ENCODE measurements at regions not wholly inside any gene's neighbourhood (a gene's known extent, or its start where the extent isn't known, plus 50 kb on each side); places are given as distances from the start of the nearest gene placed in this dataset.

DNA sequence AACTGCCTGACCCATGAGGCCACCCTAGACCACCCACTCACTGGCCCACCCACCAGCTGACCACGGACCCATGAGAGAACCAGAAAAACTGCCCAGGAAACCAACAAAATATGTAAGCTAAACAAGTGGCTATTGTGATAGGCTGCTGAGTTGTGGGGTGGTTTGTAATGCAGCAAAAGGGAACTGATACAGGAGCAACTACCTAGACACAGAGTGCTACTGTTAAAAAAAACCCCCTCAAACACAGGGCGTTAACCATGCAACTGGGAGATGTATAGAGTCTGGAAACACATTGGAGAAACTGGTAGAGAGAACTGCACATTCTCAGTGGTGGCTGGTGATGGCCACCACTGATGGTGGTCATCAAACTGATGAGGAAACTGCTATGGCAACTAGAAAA lies 206.3 kb upstream of the GYPC start:
- TF ChIP-seq, protein P1, sequence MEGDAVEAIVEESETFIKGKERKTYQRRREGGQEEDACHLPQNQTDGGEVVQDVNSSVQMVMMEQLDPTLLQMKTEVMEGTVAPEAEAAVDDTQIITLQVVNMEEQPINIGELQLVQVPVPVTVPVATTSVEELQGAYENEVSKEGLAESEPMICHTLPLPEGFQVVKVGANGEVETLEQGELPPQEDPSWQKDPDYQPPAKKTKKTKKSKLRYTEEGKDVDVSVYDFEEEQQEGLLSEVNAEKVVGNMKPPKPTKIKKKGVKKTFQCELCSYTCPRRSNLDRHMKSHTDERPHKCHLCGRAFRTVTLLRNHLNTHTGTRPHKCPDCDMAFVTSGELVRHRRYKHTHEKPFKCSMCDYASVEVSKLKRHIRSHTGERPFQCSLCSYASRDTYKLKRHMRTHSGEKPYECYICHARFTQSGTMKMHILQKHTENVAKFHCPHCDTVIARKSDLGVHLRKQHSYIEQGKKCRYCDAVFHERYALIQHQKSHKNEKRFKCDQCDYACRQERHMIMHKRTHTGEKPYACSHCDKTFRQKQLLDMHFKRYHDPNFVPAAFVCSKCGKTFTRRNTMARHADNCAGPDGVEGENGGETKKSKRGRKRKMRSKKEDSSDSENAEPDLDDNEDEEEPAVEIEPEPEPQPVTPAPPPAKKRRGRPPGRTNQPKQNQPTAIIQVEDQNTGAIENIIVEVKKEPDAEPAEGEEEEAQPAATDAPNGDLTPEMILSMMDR (IDR thresholded peaks at IDR 0.05; ENCODE audit: unreplicated experiment): no peak
- Mint-ChIP-seq H3K4me1 (ENCODE audit: insufficient read depth, unreplicated experiment) (no peaks in the 10 kb centered on the region), H3K9me3 (ENCODE audit: unreplicated experiment) (peaks cover 7% of the 10 kb centered on the region), H3K27me3 (ENCODE audit: insufficient read depth, unreplicated experiment) (no peaks in the 10 kb centered on the region), H3K27ac (ENCODE audit: low read depth, unreplicated experiment) (no peak overlapping the region), H3K36me3 (ENCODE audit: insufficient read depth, unreplicated experiment) (no peaks in the 10 kb centered on the region), H3K4me3 (ENCODE audit: unreplicated experiment) (no peak overlapping the region)
- ChIA-PET POLR2A (interaction anchor here (0.6 kb wide), 1 partner anchor 177 kb away, joined by 3 read pairs; no protein-coding TSS in a partner anchor), CTCF (interaction anchor here (0.7 kb wide), 1 partner anchor 18 kb away, joined by 3 read pairs; no protein-coding TSS in a partner anchor)
- intact Hi-C loops (cut with micrococcal nuclease): no loop called here
- DNase-seq (ENCODE audit: unreplicated experiment): no peak
- no TSS peak for BruUV-seq (replicated peaks)

DNA sequence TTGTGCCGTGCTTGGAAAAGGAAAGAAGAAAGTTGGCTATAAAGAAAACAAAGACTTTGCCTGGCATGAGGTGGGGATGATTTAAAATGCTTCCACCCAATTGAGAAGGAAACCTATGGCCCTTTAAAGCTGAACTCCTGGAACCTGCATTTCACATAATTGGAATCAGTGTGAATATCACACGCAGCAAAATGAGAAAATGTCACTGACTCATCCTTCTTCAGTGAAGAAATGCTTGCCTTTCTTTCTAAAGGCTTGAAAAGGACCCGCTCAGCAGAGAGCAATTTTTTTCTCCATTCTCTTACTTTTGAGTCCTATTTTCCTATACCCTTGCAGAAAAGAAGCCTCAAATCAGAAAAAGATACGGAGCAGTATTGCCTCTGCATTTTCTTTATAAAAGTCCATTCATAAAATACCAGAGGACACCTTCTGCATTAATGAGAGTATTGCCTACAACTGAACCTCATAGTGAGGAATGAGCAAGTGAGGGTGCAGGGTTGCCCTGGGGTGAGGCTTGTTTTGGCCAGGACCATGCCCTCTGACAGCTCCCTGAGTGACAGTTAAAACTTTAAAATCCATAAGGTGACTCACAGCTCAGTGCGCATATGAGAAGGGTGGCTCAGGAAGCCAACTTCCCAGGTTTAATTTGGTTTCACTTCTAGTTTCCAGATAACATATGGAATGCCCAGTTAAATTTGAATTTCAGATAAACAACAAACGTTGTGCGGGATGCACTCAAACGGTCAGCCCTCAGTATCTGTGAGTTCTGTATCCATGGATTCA lies 191.9 kb upstream of the GYPC start:
- peak; percentile 20 for DNase-seq (ENCODE audit: unreplicated experiment)
- Mint-ChIP-seq H3K9me3 (ENCODE audit: unreplicated experiment) (peaks cover 29% of the 10 kb centered on the region), H3K36me3 (ENCODE audit: insufficient read depth, unreplicated experiment) (no peaks in the 10 kb centered on the region), H3K27ac (ENCODE audit: low read depth, unreplicated experiment) (no peak overlapping the region), H3K4me1 (ENCODE audit: insufficient read depth, unreplicated experiment) (no peaks in the 10 kb centered on the region), H3K4me3 (ENCODE audit: unreplicated experiment) (no peak overlapping the region), H3K27me3 (ENCODE audit: insufficient read depth, unreplicated experiment) (no peaks in the 10 kb centered on the region)
- CTCF ChIA-PET: interaction anchor here (0.5 kb wide), 1 partner anchor 280 kb away, joined by 3 read pairs; no protein-coding TSS in a partner anchor
- intact Hi-C loops (cut with micrococcal nuclease): no loop called here
- TF ChIP-seq, protein P1 (IDR thresholded peaks at IDR 0.05; ENCODE audit: unreplicated experiment): no peak
- POLR2A ChIA-PET: no interaction called here
- no TSS peak for BruUV-seq (replicated peaks)

DNA sequence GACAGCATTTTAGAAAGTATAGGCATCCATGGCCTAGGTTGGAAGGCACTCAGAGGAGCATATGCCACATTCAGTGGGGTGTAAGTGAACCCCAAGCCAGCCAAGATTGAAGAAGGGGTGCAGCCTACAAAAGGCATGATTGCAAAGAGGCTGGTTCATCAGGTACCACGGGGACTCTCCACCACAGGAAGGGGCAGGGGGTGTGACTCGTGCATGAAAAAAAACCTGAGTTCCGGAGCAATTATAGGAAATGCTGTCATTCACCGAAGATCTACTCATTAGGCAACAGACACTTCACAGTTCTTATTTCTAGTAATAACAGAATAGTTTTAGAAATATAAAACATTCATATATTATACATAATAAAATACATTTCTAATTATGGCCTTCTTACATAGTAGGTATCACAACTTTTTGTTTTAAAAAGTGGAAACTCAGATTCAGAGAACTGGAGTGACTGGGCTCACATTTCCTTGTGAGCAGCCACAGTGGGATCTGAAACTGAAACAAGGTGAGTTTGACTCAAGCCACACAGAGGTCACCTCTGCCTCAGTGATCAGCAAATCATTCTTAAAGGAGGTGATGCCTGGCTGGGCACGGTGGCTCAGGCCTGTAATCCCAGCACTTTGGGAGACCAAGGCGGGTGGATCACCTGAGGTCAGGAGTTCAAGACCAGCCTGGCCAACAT lies 188.4 kb upstream of the GYPC start:
- no peak for DNase-seq (ENCODE audit: unreplicated experiment)
- no peak overlapping the region for H3K27ac Mint-ChIP-seq (ENCODE audit: low read depth, unreplicated experiment)
- ChIA-PET CTCF (interaction anchor here (0.7 kb wide), 2 partner anchors 317 to 504 kb away, joined by 3 to 4 read pairs; no protein-coding TSS in a partner anchor), POLR2A (no interaction called here)
- no peaks in the 10 kb centered on the region for H3K27me3 Mint-ChIP-seq (ENCODE audit: insufficient read depth, unreplicated experiment)
- BruUV-seq (replicated peaks): no TSS peak
- TF ChIP-seq, protein P1 (IDR thresholded peaks at IDR 0.05; ENCODE audit: unreplicated experiment): no peak
- intact Hi-C loops (cut with micrococcal nuclease): no loop called here
- H3K9me3 Mint-ChIP-seq (ENCODE audit: unreplicated experiment): peaks cover 14% of the 10 kb centered on the region
- no peaks in the 10 kb centered on the region for H3K4me1 Mint-ChIP-seq (ENCODE audit: insufficient read depth, unreplicated experiment)
- H3K4me3 Mint-ChIP-seq (ENCODE audit: unreplicated experiment): no peak overlapping the region
- no peaks in the 10 kb centered on the region for H3K36me3 Mint-ChIP-seq (ENCODE audit: insufficient read depth, unreplicated experiment)

GRCh38 chr2:126475031-126475430 lies 180.9 kb upstream of the GYPC start:
- POLR2A ChIA-PET: no interaction called here
- CTCF ChIA-PET: no interaction called here
- no peak for DNase-seq (ENCODE audit: unreplicated experiment)
- Mint-ChIP-seq H3K4me1 (ENCODE audit: insufficient read depth, unreplicated experiment) (no peaks in the 10 kb centered on the region), H3K4me3 (ENCODE audit: unreplicated experiment) (no peak overlapping the region), H3K27ac (ENCODE audit: low read depth, unreplicated experiment) (no peak overlapping the region), H3K9me3 (ENCODE audit: unreplicated experiment) (peaks cover 7% of the 10 kb centered on the region), H3K36me3 (ENCODE audit: insufficient read depth, unreplicated experiment) (no peaks in the 10 kb centered on the region), H3K27me3 (ENCODE audit: insufficient read depth, unreplicated experiment) (no peaks in the 10 kb centered on the region)
- intact Hi-C loops (cut with micrococcal nuclease): no loop called here
- BruUV-seq (replicated peaks): no TSS peak
- TF ChIP-seq, protein P1 (IDR thresholded peaks at IDR 0.05; ENCODE audit: unreplicated experiment): no peak

All from MCF 10A (cell line).